WERI-Rb-1 (cell line): ENCODE measurements at regions not wholly inside any gene's neighbourhood (a gene's known extent, or its start where the extent isn't known, plus 50 kb on each side); places are given as distances from the start of the nearest gene placed in this dataset.

Source experiments
- DNase-seq: peaks from one replicate; pipeline ENCODE4 v3.0.0-alpha.2; 2020
- H3K27ac ChIP-seq: fragments of 250-450 bp; sonication (Bioruptor Pico); 2 replicates; pipeline ENCODE4 v1.5.1; 2020; ENCODE audit warnings: mild to moderate bottlenecking, moderate library complexity
- H3K27me3 ChIP-seq: fragments of 250-450 bp; sonication (Bioruptor Pico); 2 replicates; pipeline ENCODE4 v1.5.1; 2021; ENCODE audit warnings: mild to moderate bottlenecking, low read depth, moderate library complexity; ENCODE audit not compliant: insufficient read depth, severe bottlenecking
- H3K36me3 ChIP-seq: fragments of 250-450 bp; sonication (Bioruptor Pico); 2 replicates; pipeline ENCODE4 v1.5.1; 2020; ENCODE audit warnings: mild to moderate bottlenecking, moderate library complexity
- H3K4me3 ChIP-seq: 2 replicates; pipeline ENCODE4 v1.5.1; 2011; ENCODE audit warnings: low read depth, mild to moderate bottlenecking, control low read depth, low read length
- H3K9me3 ChIP-seq: fragments of 250-450 bp; sonication (Bioruptor Pico); 2 replicates; pipeline ENCODE4 v1.5.1; 2021; ENCODE audit warnings: mild to moderate bottlenecking, moderate library complexity; ENCODE audit not compliant: severe bottlenecking
- TF ChIP-seq, protein P1 (sequence below): IDR thresholded peaks from 2 replicates; pipeline ENCODE4 v1.5.1; 2011; ENCODE audit warnings: low read depth, mild to moderate bottlenecking, control low read depth, inconsistent platforms, low read length

- TF ChIP-seq, protein P1, sequence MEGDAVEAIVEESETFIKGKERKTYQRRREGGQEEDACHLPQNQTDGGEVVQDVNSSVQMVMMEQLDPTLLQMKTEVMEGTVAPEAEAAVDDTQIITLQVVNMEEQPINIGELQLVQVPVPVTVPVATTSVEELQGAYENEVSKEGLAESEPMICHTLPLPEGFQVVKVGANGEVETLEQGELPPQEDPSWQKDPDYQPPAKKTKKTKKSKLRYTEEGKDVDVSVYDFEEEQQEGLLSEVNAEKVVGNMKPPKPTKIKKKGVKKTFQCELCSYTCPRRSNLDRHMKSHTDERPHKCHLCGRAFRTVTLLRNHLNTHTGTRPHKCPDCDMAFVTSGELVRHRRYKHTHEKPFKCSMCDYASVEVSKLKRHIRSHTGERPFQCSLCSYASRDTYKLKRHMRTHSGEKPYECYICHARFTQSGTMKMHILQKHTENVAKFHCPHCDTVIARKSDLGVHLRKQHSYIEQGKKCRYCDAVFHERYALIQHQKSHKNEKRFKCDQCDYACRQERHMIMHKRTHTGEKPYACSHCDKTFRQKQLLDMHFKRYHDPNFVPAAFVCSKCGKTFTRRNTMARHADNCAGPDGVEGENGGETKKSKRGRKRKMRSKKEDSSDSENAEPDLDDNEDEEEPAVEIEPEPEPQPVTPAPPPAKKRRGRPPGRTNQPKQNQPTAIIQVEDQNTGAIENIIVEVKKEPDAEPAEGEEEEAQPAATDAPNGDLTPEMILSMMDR, result no peak
- Histone ChIP-seq H3K27me3 (no peaks in the 10 kb centered on the region), H3K9me3 (no peaks in the 10 kb centered on the region), H3K4me3 (no peak overlapping the region), H3K36me3 (no peaks in the 10 kb centered on the region), H3K27ac (no peak overlapping the region)
- DNase-seq, result no peak
Measured at GRCh38 chr4:166426300-166426863, 553.3 kb downstream of the TLL1 start.

- Histone ChIP-seq H3K36me3 (no peaks in the 10 kb centered on the region), H3K27me3 (no peaks in the 10 kb centered on the region), H3K4me3 (no peak overlapping the region), H3K27ac (no peak overlapping the region), H3K9me3 (no peaks in the 10 kb centered on the region)
- no peak for DNase-seq
- TF ChIP-seq, protein P1, result no peak
Measured at GRCh38 chr4:166432125-166432524, 559.1 kb downstream of the TLL1 start.

GRCh38 chr4:166432842-166433241 lies 559.8 kb downstream of the TLL1 start:
- Histone ChIP-seq H3K36me3 (no peaks in the 10 kb centered on the region), H3K27ac (no peak overlapping the region), H3K9me3 (no peaks in the 10 kb centered on the region), H3K27me3 (no peaks in the 10 kb centered on the region), H3K4me3 (no peak overlapping the region)
- TF ChIP-seq, protein P1, result no peak
- no peak for DNase-seq

- Histone ChIP-seq H3K36me3 (no peaks in the 10 kb centered on the region), H3K27ac (no peak overlapping the region), H3K4me3 (no peak overlapping the region), H3K27me3 (no peaks in the 10 kb centered on the region), H3K9me3 (no peaks in the 10 kb centered on the region)
- TF ChIP-seq, protein P1, result no peak
- no peak for DNase-seq
Measured at GRCh38 chr4:166435449-166435848, 562.4 kb downstream of the TLL1 start.

DNA sequence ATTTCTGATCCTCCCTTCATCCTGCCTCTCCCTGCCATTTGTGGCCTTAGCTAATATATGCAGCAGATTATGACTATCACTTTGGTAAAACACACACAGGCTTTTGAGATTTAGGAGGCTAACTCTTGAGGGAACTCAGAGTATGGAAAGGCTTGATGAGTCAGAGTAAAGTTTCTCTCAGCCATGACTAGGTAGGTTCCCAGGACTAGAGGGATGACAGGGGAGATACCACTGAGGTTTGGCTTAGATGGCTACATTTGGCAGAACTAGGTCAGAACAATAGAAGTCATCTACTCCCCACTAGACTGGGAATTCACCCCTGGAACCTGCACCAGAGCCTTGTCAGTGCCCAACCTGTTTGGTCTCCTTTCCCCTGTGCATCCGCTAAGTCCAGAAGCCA lies 585.7 kb downstream of the TLL1 start:
- TF ChIP-seq, protein P1, result no peak
- DNase-seq, result no peak
- no peaks in the 10 kb centered on the region for H3K36me3 ChIP-seq
- H3K4me3 ChIP-seq, result no peak overlapping the region
- no peak overlapping the region for H3K27ac ChIP-seq
- H3K27me3 ChIP-seq, result no peaks in the 10 kb centered on the region
- no peaks in the 10 kb centered on the region for H3K9me3 ChIP-seq

DNA sequence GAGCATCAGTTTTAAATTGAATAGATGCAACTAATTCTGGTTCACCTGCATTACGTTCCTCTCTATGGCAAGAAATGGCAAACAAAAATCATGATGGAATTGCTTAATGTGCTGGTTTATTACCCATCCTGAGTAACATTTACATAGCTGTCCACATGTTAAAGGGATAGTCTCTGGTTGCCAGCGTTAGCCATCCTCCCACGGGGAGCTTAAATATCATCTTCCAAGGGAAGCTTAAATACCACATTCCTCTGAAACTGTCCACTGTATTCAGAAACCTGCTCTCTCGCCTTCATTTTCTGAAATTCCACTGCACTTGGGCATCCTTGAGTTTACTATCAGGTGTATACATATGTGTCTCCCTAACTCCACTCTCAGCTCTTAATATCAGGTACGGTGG lies 586.6 kb downstream of the TLL1 start:
- TF ChIP-seq, protein P1, result no peak
- Histone ChIP-seq H3K4me3 (no peak overlapping the region), H3K27ac (no peak overlapping the region), H3K27me3 (no peaks in the 10 kb centered on the region), H3K9me3 (no peaks in the 10 kb centered on the region), H3K36me3 (no peaks in the 10 kb centered on the region)
- no peak for DNase-seq
